ENCODE measurements at regions not wholly inside any gene's neighbourhood (a gene's known extent, or its start where the extent isn't known, plus 50 kb on each side); places are given as distances from the start of the nearest gene placed in this dataset.

- H3K9me3 ChIP-seq: peaks cover 0 to 5% (median 2%) of the 10 kb centered on the region in 3 donors
- TF ChIP-seq CTCF (IDR thresholded peaks at IDR 0.05): no peak
- no peaks in the 10 kb centered on the region for H3K4me1 ChIP-seq
- H3K27ac ChIP-seq: no peak overlapping the region
- peaks cover 0 to 42% of the 10 kb centered on the region in 2 donors for H3K27me3 ChIP-seq
- peak in 1 of 2 donors; percentile 31 for DNase-seq
- H3K36me3 ChIP-seq: no peaks in the 10 kb centered on the region
- intact Hi-C loops (cut with DNase I; ENCODE audit: low total_unique reads): no loop called here
- no peak overlapping the region for H3K4me3 ChIP-seq
These were observed 204.9 kb downstream of the KIF26A start for GRCh38 chr14:104343294-104343625.

- no peaks in the 10 kb centered on the region for H3K4me1 ChIP-seq
- H3K36me3 ChIP-seq: no peaks in the 10 kb centered on the region
- H3K27me3 ChIP-seq: peaks cover 0 to 42% of the 10 kb centered on the region in 2 donors
- TF ChIP-seq CTCF (IDR thresholded peaks at IDR 0.05): no peak
- no peak overlapping the region for H3K4me3 ChIP-seq
- no peak overlapping the region for H3K27ac ChIP-seq
- intact Hi-C loops (cut with DNase I; ENCODE audit: low total_unique reads): no loop called here
- no peaks in the 10 kb centered on the region for H3K9me3 ChIP-seq
- peak in 1 of 2 donors; percentile 53 for DNase-seq
These were observed 205.6 kb downstream of the KIF26A start for GRCh38 chr14:104343690-104344640.

- no peak for TF ChIP-seq CTCF (IDR thresholded peaks at IDR 0.05)
- Histone ChIP-seq H3K27me3 (peaks cover 0 to 42% of the 10 kb centered on the region in 2 donors), H3K4me1 (no peaks in the 10 kb centered on the region), H3K27ac (no peak overlapping the region), H3K36me3 (no peaks in the 10 kb centered on the region), H3K4me3 (no peak overlapping the region), H3K9me3 (no peaks in the 10 kb centered on the region)
- intact Hi-C loops (cut with DNase I; ENCODE audit: low total_unique reads): no loop called here
- peak in 1 of 2 donors; percentile 16 for DNase-seq
These were observed 206.6 kb downstream of the KIF26A start for GRCh38 chr14:104344818-104345620.

GRCh38 chr14:104345621-104346462, 207.5 kb downstream of the KIF26A start:
- no peak for TF ChIP-seq CTCF (IDR thresholded peaks at IDR 0.05)
- H3K36me3 ChIP-seq: no peaks in the 10 kb centered on the region
- DNase-seq: peak in 1 of 2 donors; percentile 52
- no peaks in the 10 kb centered on the region for H3K4me1 ChIP-seq
- H3K9me3 ChIP-seq: no peaks in the 10 kb centered on the region
- intact Hi-C loops (cut with DNase I; ENCODE audit: low total_unique reads): no loop called here
- H3K4me3 ChIP-seq: no peak overlapping the region
- no peak overlapping the region for H3K27ac ChIP-seq
- H3K27me3 ChIP-seq: peaks cover 0 to 42% of the 10 kb centered on the region in 2 donors

- TF ChIP-seq CTCF (IDR thresholded peaks at IDR 0.05): no peak
- intact Hi-C loops (cut with DNase I; ENCODE audit: low total_unique reads): no loop called here
- Histone ChIP-seq H3K4me3 (no peak overlapping the region), H3K36me3 (no peaks in the 10 kb centered on the region), H3K4me1 (no peaks in the 10 kb centered on the region), H3K27me3 (peaks cover 0 to 42% of the 10 kb centered on the region in 2 donors), H3K9me3 (no peaks in the 10 kb centered on the region), H3K27ac (no peak overlapping the region)
- peak in 1 of 2 donors; percentile 40 for DNase-seq
These were observed 208.2 kb downstream of the KIF26A start for GRCh38 chr14:104346608-104347007.

Measured in tibial artery (tissue), 4 donors.